Chondrocyte (in vitro differentiated cells): ENCODE measurements at regions not wholly inside any gene's neighbourhood (a gene's known extent, or its start where the extent isn't known, plus 50 kb on each side); places are given as distances from the start of the nearest gene placed in this dataset.

Experiments used
- DNase-seq: peaks from one replicate; pipeline ENCODE4 v3.0.0; 2021; ENCODE audit warnings: mixed read lengths, low spot score
- H3K27ac Mint-ChIP-seq: one replicate; pipeline ENCODE4 v1.8.0; 2021; ENCODE audit warnings: mild to moderate bottlenecking, moderate library complexity, mixed read lengths; ENCODE audit not compliant: unreplicated experiment
- H3K27me3 Mint-ChIP-seq: 2 replicates; pipeline ENCODE4 v1.8.0; 2021; ENCODE audit warnings: low read depth, mixed read lengths
- H3K36me3 Mint-ChIP-seq: 2 replicates; pipeline ENCODE4 v1.8.0; 2021; ENCODE audit warnings: low read depth, mixed read lengths
- H3K4me1 Mint-ChIP-seq: 2 replicates; pipeline ENCODE4 v1.8.0; 2021; ENCODE audit warnings: low read depth, mild to moderate bottlenecking, mixed read lengths
- H3K4me3 Mint-ChIP-seq: one replicate; pipeline ENCODE4 v1.8.0; 2021; ENCODE audit warnings: mild to moderate bottlenecking, moderate library complexity, mixed read lengths; ENCODE audit not compliant: unreplicated experiment
- H3K9me3 Mint-ChIP-seq: 2 replicates; pipeline ENCODE4 v1.8.0; 2021; ENCODE audit warnings: low read depth, mixed read lengths
- TF ChIP-seq, protein P1 (sequence below): fragments of 200-600 bp; sonication (generic); IDR thresholded peaks from 2 replicates; pipeline ENCODE4 v1.5.0; 2021; ENCODE audit warnings: antibody characterized with exemption, mild to moderate bottlenecking, moderate library complexity

DNA sequence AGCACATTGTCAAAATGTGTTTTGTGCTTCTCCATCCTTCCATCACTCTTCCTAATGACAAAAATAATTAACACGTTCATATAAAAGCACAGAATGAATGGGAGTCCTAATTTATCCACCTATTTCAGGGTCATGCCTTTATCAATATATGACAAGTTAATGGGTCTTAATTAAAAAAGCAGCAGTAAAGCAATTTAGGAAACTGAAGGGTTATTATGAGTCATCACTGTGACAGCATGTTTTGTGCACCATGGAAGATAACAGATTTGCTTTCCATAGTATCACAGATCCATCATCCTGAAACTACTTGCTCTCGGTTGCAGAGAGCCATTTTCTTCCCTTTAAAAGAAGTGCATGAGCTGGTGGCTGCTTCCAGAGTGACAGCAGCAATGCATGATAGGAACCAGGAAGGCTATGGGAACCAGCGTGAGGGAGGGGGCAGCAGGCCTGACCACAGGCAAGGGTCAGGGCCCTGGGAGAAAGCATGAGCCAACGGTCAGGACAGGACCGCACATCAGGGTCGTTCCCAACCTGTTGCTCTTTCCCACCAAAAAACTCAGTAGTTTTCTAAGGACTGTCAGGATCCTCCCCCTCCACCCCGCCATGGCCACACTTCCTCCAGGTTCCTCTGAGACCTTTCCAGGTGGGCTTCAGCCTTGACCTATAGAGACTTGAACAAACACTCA, 784.1 kb downstream of the UQCRFS1 start:
- H3K27ac Mint-ChIP-seq: no peak overlapping the region
- no peaks in the 10 kb centered on the region for H3K36me3 Mint-ChIP-seq
- H3K9me3 Mint-ChIP-seq: peaks cover 19% of the 10 kb centered on the region
- no peak for DNase-seq
- H3K4me1 Mint-ChIP-seq: no peaks in the 10 kb centered on the region
- TF ChIP-seq, protein P1, sequence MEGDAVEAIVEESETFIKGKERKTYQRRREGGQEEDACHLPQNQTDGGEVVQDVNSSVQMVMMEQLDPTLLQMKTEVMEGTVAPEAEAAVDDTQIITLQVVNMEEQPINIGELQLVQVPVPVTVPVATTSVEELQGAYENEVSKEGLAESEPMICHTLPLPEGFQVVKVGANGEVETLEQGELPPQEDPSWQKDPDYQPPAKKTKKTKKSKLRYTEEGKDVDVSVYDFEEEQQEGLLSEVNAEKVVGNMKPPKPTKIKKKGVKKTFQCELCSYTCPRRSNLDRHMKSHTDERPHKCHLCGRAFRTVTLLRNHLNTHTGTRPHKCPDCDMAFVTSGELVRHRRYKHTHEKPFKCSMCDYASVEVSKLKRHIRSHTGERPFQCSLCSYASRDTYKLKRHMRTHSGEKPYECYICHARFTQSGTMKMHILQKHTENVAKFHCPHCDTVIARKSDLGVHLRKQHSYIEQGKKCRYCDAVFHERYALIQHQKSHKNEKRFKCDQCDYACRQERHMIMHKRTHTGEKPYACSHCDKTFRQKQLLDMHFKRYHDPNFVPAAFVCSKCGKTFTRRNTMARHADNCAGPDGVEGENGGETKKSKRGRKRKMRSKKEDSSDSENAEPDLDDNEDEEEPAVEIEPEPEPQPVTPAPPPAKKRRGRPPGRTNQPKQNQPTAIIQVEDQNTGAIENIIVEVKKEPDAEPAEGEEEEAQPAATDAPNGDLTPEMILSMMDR: no peak
- H3K4me3 Mint-ChIP-seq: no peak overlapping the region
- H3K27me3 Mint-ChIP-seq: no peaks in the 10 kb centered on the region

DNA sequence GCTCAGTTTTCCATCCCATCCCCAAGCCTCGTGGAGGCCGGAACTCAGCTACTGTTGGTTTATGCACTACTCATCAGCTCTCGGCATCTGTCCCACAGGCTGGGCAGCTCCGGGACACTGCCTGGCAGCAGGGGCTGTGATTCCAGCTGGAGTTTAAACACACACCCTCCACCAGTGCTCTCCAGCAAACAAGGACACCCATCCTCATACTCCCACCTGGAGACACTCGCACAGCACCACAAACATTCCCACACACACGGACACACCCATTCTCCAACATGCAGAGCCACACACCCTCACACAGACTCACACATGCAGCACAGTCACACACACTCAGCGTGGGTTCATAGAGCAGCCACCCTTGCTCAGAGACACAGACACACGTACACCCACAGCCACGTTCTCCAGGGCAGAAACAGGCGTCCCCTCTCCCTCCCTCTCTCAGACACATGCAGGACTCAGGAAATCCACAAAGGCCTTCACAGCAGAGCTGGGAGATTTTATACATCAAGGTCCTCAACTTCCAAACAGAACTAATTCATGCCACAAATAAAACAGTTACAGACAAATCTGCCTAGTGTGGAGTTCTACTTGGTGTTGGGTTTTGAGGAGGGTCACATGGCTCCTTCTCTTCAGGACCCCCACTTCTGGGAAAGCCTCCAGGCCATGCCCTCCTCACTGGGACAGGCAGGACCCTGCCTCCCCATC, 785.4 kb downstream of the UQCRFS1 start:
- peaks cover 10% of the 10 kb centered on the region for H3K9me3 Mint-ChIP-seq
- H3K27ac Mint-ChIP-seq: no peak overlapping the region
- no peak overlapping the region for H3K4me3 Mint-ChIP-seq
- H3K27me3 Mint-ChIP-seq: no peaks in the 10 kb centered on the region
- TF ChIP-seq, protein P1: no peak
- H3K4me1 Mint-ChIP-seq: no peaks in the 10 kb centered on the region
- no peak for DNase-seq
- no peaks in the 10 kb centered on the region for H3K36me3 Mint-ChIP-seq

GRCh38 chr19:28426730-28427225, 786.2 kb downstream of the UQCRFS1 start:
- H3K27ac Mint-ChIP-seq: no peak overlapping the region
- no peaks in the 10 kb centered on the region for H3K36me3 Mint-ChIP-seq
- no peaks in the 10 kb centered on the region for H3K4me1 Mint-ChIP-seq
- H3K4me3 Mint-ChIP-seq: no peak overlapping the region
- TF ChIP-seq, protein P1: no peak
- DNase-seq: no peak
- no peaks in the 10 kb centered on the region for H3K27me3 Mint-ChIP-seq
- peaks cover 3% of the 10 kb centered on the region for H3K9me3 Mint-ChIP-seq

DNA sequence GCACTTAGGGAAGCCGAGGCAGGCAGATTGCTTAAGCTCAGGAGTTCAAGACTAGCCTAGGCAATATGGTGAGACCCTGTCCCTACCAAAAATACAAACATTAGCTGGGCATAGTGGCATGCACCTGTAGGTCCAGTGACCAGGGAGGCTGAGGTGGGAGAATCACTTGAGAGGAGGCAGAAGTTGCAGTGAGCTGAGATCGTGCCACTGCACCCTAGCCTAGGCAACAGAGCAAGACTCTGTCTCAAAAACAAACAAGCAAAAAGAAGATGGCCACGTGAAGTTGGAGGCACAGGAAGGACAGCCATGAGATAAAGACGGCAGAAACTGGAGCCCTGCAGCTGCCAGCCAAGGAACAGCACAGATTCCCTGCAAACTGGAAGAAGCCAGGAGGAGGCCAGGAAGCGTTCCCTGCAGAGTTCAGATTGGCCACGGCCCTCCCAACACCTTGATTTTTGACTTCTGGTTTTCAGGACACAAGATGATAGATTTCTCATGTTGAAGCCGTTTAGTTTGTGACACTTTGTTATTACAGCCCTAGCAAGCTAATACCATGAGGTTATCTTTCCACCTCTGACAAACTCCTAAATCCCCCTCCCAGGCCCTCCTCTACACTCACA, 786.7 kb downstream of the UQCRFS1 start:
- no peak for DNase-seq
- H3K27ac Mint-ChIP-seq: no peak overlapping the region
- H3K4me3 Mint-ChIP-seq: no peak overlapping the region
- no peaks in the 10 kb centered on the region for H3K36me3 Mint-ChIP-seq
- TF ChIP-seq, protein P1: no peak
- H3K27me3 Mint-ChIP-seq: no peaks in the 10 kb centered on the region
- H3K9me3 Mint-ChIP-seq: peaks cover 3% of the 10 kb centered on the region
- H3K4me1 Mint-ChIP-seq: no peaks in the 10 kb centered on the region
